ENCODE measurements at regions not wholly inside any gene's neighbourhood (a gene's known extent, or its start where the extent isn't known, plus 50 kb on each side); places are given as distances from the start of the nearest gene placed in this dataset.

- TF ChIP-seq YY1 (IDR thresholded peaks at IDR 0.05; ENCODE audit: low read depth) (no peak), NFIC (IDR thresholded peaks at IDR 0.05; ENCODE audit: borderline replicate concordance) (no peak), EP300 (IDR thresholded peaks at IDR 0.05; ENCODE audit: borderline replicate concordance in 1 of 2, low read depth in 1 of 2, low read length in 1 of 2) (no peak), GABPA (IDR thresholded peaks at IDR 0.05; ENCODE audit: low read depth) (no peak), SIN3A (IDR thresholded peaks at IDR 0.05; ENCODE audit: borderline replicate concordance, low read depth, low read length) (no peak), RAD21 (IDR thresholded peaks at IDR 0.05; ENCODE audit: low read length) (no peak), RFX5 (IDR thresholded peaks at IDR 0.05; ENCODE audit: low read length) (no peak)
- TF ChIP-seq, protein P1, sequence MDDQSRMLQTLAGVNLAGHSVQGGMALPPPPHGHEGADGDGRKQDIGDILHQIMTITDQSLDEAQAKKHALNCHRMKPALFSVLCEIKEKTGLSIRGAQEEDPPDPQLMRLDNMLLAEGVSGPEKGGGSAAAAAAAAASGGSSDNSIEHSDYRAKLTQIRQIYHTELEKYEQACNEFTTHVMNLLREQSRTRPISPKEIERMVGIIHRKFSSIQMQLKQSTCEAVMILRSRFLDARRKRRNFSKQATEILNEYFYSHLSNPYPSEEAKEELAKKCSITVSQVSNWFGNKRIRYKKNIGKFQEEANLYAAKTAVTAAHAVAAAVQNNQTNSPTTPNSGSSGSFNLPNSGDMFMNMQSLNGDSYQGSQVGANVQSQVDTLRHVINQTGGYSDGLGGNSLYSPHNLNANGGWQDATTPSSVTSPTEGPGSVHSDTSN (IDR thresholded peaks at IDR 0.05) = no peak
- Histone ChIP-seq H3K9me3 (no peaks in the 10 kb centered on the region), H3F3A (replicated peaks; ENCODE audit: insufficient read depth) (no peaks in the 10 kb centered on the region), H3K36me3 (replicated peaks in 1 of 2; ENCODE audit: control insufficient read depth in 1 of 2, insufficient read depth in 2 of 2, low read length in 1 of 2) (no peaks in the 10 kb centered on the region), H3K9me2 (no peaks in the 10 kb centered on the region), H3K27ac (ENCODE audit: low read depth in 2 of 2, low read length in 1 of 2) (no peak overlapping the region), H3K79me2 (ENCODE audit: insufficient read depth) (no peaks in the 10 kb centered on the region), H3K27me3 (ENCODE audit: insufficient read depth) (no peaks in the 10 kb centered on the region), H3K4me2 (no peak overlapping the region), H3K4me1 (ENCODE audit: control insufficient read depth in 1 of 2, insufficient read depth in 2 of 2, low read depth in 1 of 2, low read length in 1 of 2) (no peaks in the 10 kb centered on the region), H3K9ac (no peak overlapping the region), H3K4me3 (ENCODE audit: low read depth in 2 of 2, low read length in 1 of 2) (no peak overlapping the region), H4K20me1 (ENCODE audit: insufficient read depth) (no peaks in the 10 kb centered on the region), H2AFZ (ENCODE audit: low read depth) (no peak overlapping the region)
- ChIA-PET POLR2A (no interaction called here), CTCF (no interaction called here)
- no peak for DNase-seq
- WGBS (ENCODE audit: low lambda C conversion rate) = 44% methylated on average over 4 of the region's 4 CpGs
Observed at GRCh38 chr12:97630875-97631274, 168.3 kb downstream of the RMST start.

DNA sequence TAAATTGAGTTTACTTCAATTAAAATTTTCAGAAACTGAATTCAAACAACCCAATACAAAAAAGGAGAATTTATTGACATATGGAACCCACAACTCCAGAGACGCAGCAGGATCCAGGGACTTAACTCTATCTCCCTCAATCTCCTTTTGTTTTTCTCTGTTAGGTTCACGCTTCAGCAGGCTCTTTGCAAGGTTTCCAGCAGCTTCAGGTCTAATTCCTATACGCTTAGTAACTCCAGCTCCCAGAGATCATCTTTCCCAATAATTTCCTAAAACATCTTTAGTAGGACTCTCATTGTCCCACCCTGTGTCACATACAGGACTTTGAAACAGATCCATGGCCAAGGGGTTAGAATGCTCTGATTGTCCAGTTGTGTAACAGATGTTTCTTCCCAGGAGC, 175.2 kb downstream of the RMST start:
- ChIA-PET POLR2A (no interaction called here), CTCF (interaction anchor here (0.6 kb wide), 1 partner anchor 557 kb away, joined by 3 read pairs; no protein-coding TSS in a partner anchor)
- H3K36me3 ChIP-seq (replicated peaks in 1 of 2; ENCODE audit: control insufficient read depth in 1 of 2, insufficient read depth in 2 of 2, low read length in 1 of 2) = no peaks in the 10 kb centered on the region
- no peak overlapping the region for H3K9ac ChIP-seq
- no peak for DNase-seq
- H3K27me3 ChIP-seq (ENCODE audit: insufficient read depth) = no peaks in the 10 kb centered on the region
- no peaks in the 10 kb centered on the region for H3K79me2 ChIP-seq (ENCODE audit: insufficient read depth)
- WGBS (ENCODE audit: low lambda C conversion rate) = 40% methylated on average over 3 of the region's 3 CpGs
- no peaks in the 10 kb centered on the region for H3K4me1 ChIP-seq (ENCODE audit: control insufficient read depth in 1 of 2, insufficient read depth in 2 of 2, low read depth in 1 of 2, low read length in 1 of 2)
- H4K20me1 ChIP-seq (ENCODE audit: insufficient read depth) = no peaks in the 10 kb centered on the region
- H3K4me2 ChIP-seq = no peak overlapping the region
- no peaks in the 10 kb centered on the region for H3K9me3 ChIP-seq
- no peak overlapping the region for H2AFZ ChIP-seq (ENCODE audit: low read depth)
- H3K27ac ChIP-seq (ENCODE audit: low read depth in 2 of 2, low read length in 1 of 2) = no peak overlapping the region
- TF ChIP-seq ZBTB33 (IDR thresholded peaks at IDR 0.05; ENCODE audit: borderline replicate concordance, low read depth) (no peak), IRF3 (IDR thresholded peaks at IDR 0.05; ENCODE audit: low read depth, low read length) (no peak), EZH2phosphoT487 (IDR thresholded peaks at IDR 0.05; ENCODE audit: borderline replicate concordance, low read depth) (no peak), TCF12 (IDR thresholded peaks at IDR 0.05) (no peak), EP300 (IDR thresholded peaks at IDR 0.05; ENCODE audit: borderline replicate concordance in 1 of 2, low read depth in 1 of 2, low read length in 1 of 2) (no peak), RFX5 (IDR thresholded peaks at IDR 0.05; ENCODE audit: low read length) (no peak), SMC3 (IDR thresholded peaks at IDR 0.05; ENCODE audit: low read depth, low read length) (no peak), POLR2AphosphoS5 (IDR thresholded peaks at IDR 0.05; ENCODE audit: low read depth, low read length) (no peak), NRF1 (IDR thresholded peaks at IDR 0.05; ENCODE audit: low read depth, low read length) (no peak), MEF2A (IDR thresholded peaks at IDR 0.05; ENCODE audit: borderline replicate concordance, low read depth) (no peak)
- TF ChIP-seq, protein P1 (IDR thresholded peaks at IDR 0.05) = no peak
- TF ChIP-seq, protein P2, sequence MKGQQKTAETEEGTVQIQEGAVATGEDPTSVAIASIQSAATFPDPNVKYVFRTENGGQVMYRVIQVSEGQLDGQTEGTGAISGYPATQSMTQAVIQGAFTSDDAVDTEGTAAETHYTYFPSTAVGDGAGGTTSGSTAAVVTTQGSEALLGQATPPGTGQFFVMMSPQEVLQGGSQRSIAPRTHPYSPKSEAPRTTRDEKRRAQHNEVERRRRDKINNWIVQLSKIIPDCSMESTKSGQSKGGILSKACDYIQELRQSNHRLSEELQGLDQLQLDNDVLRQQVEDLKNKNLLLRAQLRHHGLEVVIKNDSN (IDR thresholded peaks at IDR 0.05; ENCODE audit: borderline replicate concordance, low read depth) = no peak
- TF ChIP-seq, protein P3, sequence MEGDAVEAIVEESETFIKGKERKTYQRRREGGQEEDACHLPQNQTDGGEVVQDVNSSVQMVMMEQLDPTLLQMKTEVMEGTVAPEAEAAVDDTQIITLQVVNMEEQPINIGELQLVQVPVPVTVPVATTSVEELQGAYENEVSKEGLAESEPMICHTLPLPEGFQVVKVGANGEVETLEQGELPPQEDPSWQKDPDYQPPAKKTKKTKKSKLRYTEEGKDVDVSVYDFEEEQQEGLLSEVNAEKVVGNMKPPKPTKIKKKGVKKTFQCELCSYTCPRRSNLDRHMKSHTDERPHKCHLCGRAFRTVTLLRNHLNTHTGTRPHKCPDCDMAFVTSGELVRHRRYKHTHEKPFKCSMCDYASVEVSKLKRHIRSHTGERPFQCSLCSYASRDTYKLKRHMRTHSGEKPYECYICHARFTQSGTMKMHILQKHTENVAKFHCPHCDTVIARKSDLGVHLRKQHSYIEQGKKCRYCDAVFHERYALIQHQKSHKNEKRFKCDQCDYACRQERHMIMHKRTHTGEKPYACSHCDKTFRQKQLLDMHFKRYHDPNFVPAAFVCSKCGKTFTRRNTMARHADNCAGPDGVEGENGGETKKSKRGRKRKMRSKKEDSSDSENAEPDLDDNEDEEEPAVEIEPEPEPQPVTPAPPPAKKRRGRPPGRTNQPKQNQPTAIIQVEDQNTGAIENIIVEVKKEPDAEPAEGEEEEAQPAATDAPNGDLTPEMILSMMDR (IDR thresholded peaks at IDR 0.05) = no peak
- no peaks in the 10 kb centered on the region for H3F3A ChIP-seq (replicated peaks; ENCODE audit: insufficient read depth)
- no peak overlapping the region for H3K4me3 ChIP-seq (ENCODE audit: low read depth in 2 of 2, low read length in 1 of 2)
- no peaks in the 10 kb centered on the region for H3K9me2 ChIP-seq

All from SK-N-SH (cell line).